ENCODE measurements at regions not wholly inside any gene's neighbourhood (a gene's known extent, or its start where the extent isn't known, plus 50 kb on each side); places are given as distances from the start of the nearest gene placed in this dataset.

GRCh38 chr4:187179086-187180058 lies 455.7 kb upstream of the FAT1 start (continued):
- TF ChIP-seq CHD1 (IDR thresholded peaks at IDR 0.05; ENCODE audit: low read depth, low read length): no peak
- no peak for TF ChIP-seq POLR2A (IDR thresholded peaks at IDR 0.05; ENCODE audit: low read depth, low read length)

GRCh38 chr4:187181054-187181453 lies 457.4 kb upstream of the FAT1 start:
- Histone ChIP-seq H4K8ac (ENCODE audit: low read depth in 2 of 2, low read length in 2 of 2) (no peak overlapping the region), H4K91ac (ENCODE audit: insufficient read depth, low read depth, low read length) (no peak overlapping the region), H2BK15ac (ENCODE audit: low read depth, low read length) (no peak overlapping the region), H3K4ac (ENCODE audit: low read depth, low read length) (no peak overlapping the region), H3K79me1 (ENCODE audit: low read depth in 1 of 2, low read length in 2 of 2) (no peaks in the 10 kb centered on the region), H2BK120ac (ENCODE audit: low read depth, low read length) (no peak overlapping the region), H3K23ac (ENCODE audit: low read depth, low read length) (no peak overlapping the region), H3K27me3 (ENCODE audit: control insufficient read depth, insufficient read depth, low read length) (no peaks in the 10 kb centered on the region), H3K4me1 (ENCODE audit: control insufficient read depth, insufficient read depth, low read length) (peaks cover 6% of the 10 kb centered on the region), H3K4me2 (ENCODE audit: low read depth, low read length) (no peak overlapping the region), H2AFZ (replicated peaks; ENCODE audit: low read length, poor library complexity) (no peak overlapping the region), H2AK5ac (ENCODE audit: low read depth, low read length) (no peak overlapping the region), H3K4me3 (ENCODE audit: insufficient read depth, low read depth, low read length) (no peak overlapping the region), H3K36me3 (ENCODE audit: control insufficient read depth, insufficient read depth, low read length) (no peaks in the 10 kb centered on the region), H3K27ac (ENCODE audit: insufficient read depth, low read length) (no peak overlapping the region), H3K18ac (ENCODE audit: low read depth, low read length) (no peak overlapping the region), H2AK9ac (replicated peaks; ENCODE audit: low read depth, low read length, poor library complexity) (no peak overlapping the region), H3K56ac (ENCODE audit: extremely low read depth, insufficient read depth, low read length) (no peak overlapping the region), H3K9ac (ENCODE audit: low read depth, low read length) (no peak overlapping the region), H3K9me1 (ENCODE audit: insufficient read depth, low read length) (0 out of 2 replicates have a peak, but pooled peaks cover 3% of the 10 kb centered on the region), H3K14ac (replicated peaks; ENCODE audit: low read depth, low read length) (no peak overlapping the region), H2BK5ac (ENCODE audit: low read depth, low read length, poor library complexity, severe bottlenecking) (no peak overlapping the region), H4K20me1 (ENCODE audit: insufficient read depth, low read length) (no peaks in the 10 kb centered on the region), H4K5ac (ENCODE audit: low read depth, low read length) (no peak overlapping the region), H2BK20ac (ENCODE audit: low read depth, low read length) (no peak overlapping the region), H3K9me3 (ENCODE audit: control insufficient read depth, insufficient read depth, low read length) (no peaks in the 10 kb centered on the region)
- in situ Hi-C loops (cut with MboI; ENCODE audit: low sequenced_read_pairs) (no loop called here), intact Hi-C loops (cut with micrococcal nuclease) (no loop called here), dilution Hi-C loops (cut with HindIII; ENCODE audit: low sequenced_read_pairs, unreplicated experiment) (no loop called here)
- no peak for TF ChIP-seq BHLHE40 (IDR thresholded peaks at IDR 0.05; ENCODE audit: low read depth, low read length)
- no peak for TF ChIP-seq CTCF (conservative IDR thresholded peaks at IDR 0.05; ENCODE audit: low read depth, low read length)
- TF ChIP-seq RFX5 (IDR thresholded peaks at IDR 0.05; ENCODE audit: low read depth, low read length): no peak
- TF ChIP-seq POLR2A (IDR thresholded peaks at IDR 0.05; ENCODE audit: low read depth, low read length): no peak
- TF ChIP-seq CEBPB (IDR thresholded peaks at IDR 0.05; ENCODE audit: low read depth, low read length): no peak
- TF ChIP-seq NFE2L2 (IDR thresholded peaks at IDR 0.05; ENCODE audit: low read depth, low read length): no peak
- DNase-seq: no peak
- no CpG with 5 or more reads among the region's 6 CpGs for WGBS, 2 experiments (ENCODE audit: extremely low coverage in 2 of 2, insufficient read length in 1 of 2)
- ATAC-seq (ENCODE audit: low read depth): no peak
- BruUV-seq (replicated peaks): no TSS peak
- ChIA-PET CTCF (no interaction called here), POLR2A (ENCODE audit: unreplicated experiment) (no interaction called here)
